WTC11 (cell line): ENCODE measurements at regions not wholly inside any gene's neighbourhood (a gene's known extent, or its start where the extent isn't known, plus 50 kb on each side); places are given as distances from the start of the nearest gene placed in this dataset.

Source experiments
- ATAC-seq: fragments of 200-7000 bp; cut with Tn5 transposase; 2 replicates; pipeline ENCODE4 v1.10.0; 2021; ENCODE audit warnings: mild to moderate bottlenecking, moderate library complexity
- CTCF ChIA-PET: fragments of 300-600 bp; sonication (Branson Sonifier 250); formaldehyde crosslinking; loops from one replicate; lab custom pipeline; 2021; ENCODE audit warnings: antibody characterized with exemption; lab: Charles Lee
- POLR2A ChIA-PET: fragments of 350-600 bp; sonication (Branson Sonifier 250); formaldehyde crosslinking; loops from one replicate; lab custom pipeline; 2021; ENCODE audit warnings: antibody characterized with exemption; lab: Charles Lee
- DNase-seq: peaks from one replicate; pipeline ENCODE4 v3.0.0; 2021; ENCODE audit warnings: low spot score
- H3K27ac Mint-ChIP-seq: 2 replicates; pipeline ENCODE4 v1.8.0; 2021; ENCODE audit warnings: mixed read lengths
- H3K27me3 Mint-ChIP-seq: 2 replicates; pipeline ENCODE4 v1.8.0; 2021; ENCODE audit warnings: low read depth, mild to moderate bottlenecking, moderate library complexity, mixed read lengths
- H3K36me3 Mint-ChIP-seq: 2 replicates; pipeline ENCODE4 v1.8.0; 2021; ENCODE audit warnings: mixed read lengths
- H3K4me1 Mint-ChIP-seq: 2 replicates; pipeline ENCODE4 v1.8.0; 2022; ENCODE audit warnings: mixed read lengths
- H3K4me3 Mint-ChIP-seq: 2 replicates; pipeline ENCODE4 v1.8.0; 2021; ENCODE audit warnings: mild to moderate bottlenecking, moderate library complexity, mixed read lengths
- H3K9me3 Mint-ChIP-seq: 2 replicates; pipeline ENCODE4 v1.8.0; 2021; ENCODE audit warnings: mixed read lengths
- FOXJ3 ChIP-seq: sonication (generic); formaldehyde crosslinking; IDR thresholded peaks from 2 replicates; pipeline ENCODE4 v1.9.0; 2021; ENCODE audit warnings: missing genetic modification reagents, mild to moderate bottlenecking, borderline replicate concordance
- FOXP1 ChIP-seq: sonication (generic); formaldehyde crosslinking; IDR thresholded peaks from 2 replicates; pipeline ENCODE4 v1.8.0; 2022; ENCODE audit warnings: missing genetic modification reagents, mild to moderate bottlenecking, moderate library complexity, borderline replicate concordance
- GTF2I ChIP-seq: fragments of 250-450 bp; sonication (Bioruptor Pico); conservative IDR thresholded peaks from 2 replicates; pipeline ENCODE4 v1.4.0; 2021; ENCODE audit warnings: mild to moderate bottlenecking
- KAT7 ChIP-seq: sonication (generic); formaldehyde crosslinking; IDR thresholded peaks from 2 replicates; pipeline ENCODE4 v1.8.1; 2023; ENCODE audit warnings: missing genetic modification reagents, mild to moderate bottlenecking, borderline replicate concordance
- NFE2L1 ChIP-seq: sonication (generic); formaldehyde crosslinking; IDR thresholded peaks from 2 replicates; pipeline ENCODE4 v1.8.1; 2023; ENCODE audit warnings: missing genetic modification reagents
- NR2C2 ChIP-seq: sonication (generic); formaldehyde crosslinking; IDR thresholded peaks from 2 replicates; pipeline ENCODE4 v1.8.0; 2022; ENCODE audit warnings: mild to moderate bottlenecking, missing genetic modification reagents
- SMAD4 ChIP-seq: sonication (generic); formaldehyde crosslinking; IDR thresholded peaks from 2 replicates; pipeline ENCODE4 v1.8.0; 2022; ENCODE audit warnings: mild to moderate bottlenecking, missing genetic modification reagents
- TEAD1 ChIP-seq: sonication (generic); formaldehyde crosslinking; IDR thresholded peaks from 2 replicates; pipeline ENCODE4 v1.8.0; 2022; ENCODE audit warnings: mild to moderate bottlenecking, missing genetic modification reagents
- TEAD4 ChIP-seq: sonication (generic); formaldehyde crosslinking; IDR thresholded peaks from 2 replicates; pipeline ENCODE4 v1.8.0; 2022; ENCODE audit warnings: mild to moderate bottlenecking, missing genetic modification reagents
- ZNF671 ChIP-seq: fragments of 250-450 bp; sonication (Bioruptor Pico); IDR thresholded peaks from 2 replicates; pipeline ENCODE4 v1.8.0; 2021; ENCODE audit warnings: mild to moderate bottlenecking
- TF ChIP-seq, protein P1 (sequence below): fragments of 200-600 bp; IDR thresholded peaks from 2 replicates; pipeline ENCODE4 v1.8.0; 2022; ENCODE audit warnings: antibody characterized with exemption
- TF ChIP-seq, protein P2 (sequence below): fragments of 250-450 bp; sonication (Bioruptor Pico); IDR thresholded peaks from 2 replicates; pipeline ENCODE4 v1.9.0; 2021; ENCODE audit warnings: mild to moderate bottlenecking, borderline replicate concordance
- TF ChIP-seq, protein P3 (sequence below): sonication (generic); formaldehyde crosslinking; IDR thresholded peaks from 2 replicates; pipeline ENCODE4 v1.8.1; 2023; ENCODE audit warnings: mild to moderate bottlenecking, missing genetic modification reagents, moderate library complexity
- TF ChIP-seq, protein P4 (sequence below): sonication (generic); formaldehyde crosslinking; conservative IDR thresholded peaks from 2 replicates; pipeline ENCODE4 v1.8.1; 2023; ENCODE audit warnings: mild to moderate bottlenecking, low read depth, missing genetic modification reagents, moderate library complexity
- TF ChIP-seq, protein P5 (sequence below): sonication (generic); formaldehyde crosslinking; IDR thresholded peaks from 2 replicates; pipeline ENCODE4 v1.8.1; 2023; ENCODE audit warnings: mild to moderate bottlenecking, missing genetic modification reagents, moderate library complexity

DNA sequence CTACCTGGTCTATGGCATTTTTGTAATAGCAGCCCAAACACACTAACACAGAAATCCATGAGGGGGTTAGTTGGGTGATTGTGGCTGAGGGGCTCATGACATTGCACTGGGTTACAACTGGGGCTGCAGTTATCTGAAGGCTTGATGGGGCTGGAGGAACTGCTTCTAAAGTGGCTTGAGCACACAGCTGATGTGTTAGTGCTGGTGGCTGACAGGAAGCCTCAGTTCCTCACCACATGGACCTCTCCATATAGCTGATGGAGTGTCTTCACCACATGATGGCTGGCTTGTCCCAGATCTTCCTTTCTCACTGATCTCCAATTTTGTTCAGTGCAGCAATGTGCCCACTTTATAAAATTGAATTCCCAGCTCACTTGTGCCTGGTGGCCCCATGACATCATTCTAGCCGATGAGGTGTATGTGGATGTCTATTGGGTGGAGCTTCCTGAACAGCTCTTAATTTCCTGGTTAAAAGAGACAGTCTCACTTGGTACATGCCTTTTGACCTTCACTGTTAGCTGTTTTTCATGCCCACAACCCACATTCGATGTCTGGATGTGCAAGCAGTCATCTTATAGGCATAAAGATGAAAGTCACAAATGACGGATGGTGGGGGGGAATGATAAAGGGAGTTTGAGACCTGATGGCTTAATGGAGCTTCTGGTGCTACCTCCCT is 166.9 kb upstream of the BMPER start:
- no peaks in the 10 kb centered on the region for H3K9me3 Mint-ChIP-seq
- no peak for ATAC-seq
- H3K4me3 Mint-ChIP-seq = no peak overlapping the region
- H3K4me1 Mint-ChIP-seq = peaks cover 13% of the 10 kb centered on the region
- POLR2A ChIA-PET = no interaction called here
- H3K36me3 Mint-ChIP-seq = no peaks in the 10 kb centered on the region
- CTCF ChIA-PET = interaction anchor here (1.3 kb wide), 1 partner anchor 12 kb away, joined by 4 read pairs; no protein-coding TSS in a partner anchor
- TF ChIP-seq NFE2L1 (CRISPR knock-in tag) (no peak), SMAD4 (no peak), ZNF671 (CRISPR knock-in tag) (no peak), FOXJ3 (CRISPR knock-in tag) (no peak), TEAD1 (CRISPR knock-in tag) (no peak), GTF2I (no peak)
- TF ChIP-seq, protein P1, sequence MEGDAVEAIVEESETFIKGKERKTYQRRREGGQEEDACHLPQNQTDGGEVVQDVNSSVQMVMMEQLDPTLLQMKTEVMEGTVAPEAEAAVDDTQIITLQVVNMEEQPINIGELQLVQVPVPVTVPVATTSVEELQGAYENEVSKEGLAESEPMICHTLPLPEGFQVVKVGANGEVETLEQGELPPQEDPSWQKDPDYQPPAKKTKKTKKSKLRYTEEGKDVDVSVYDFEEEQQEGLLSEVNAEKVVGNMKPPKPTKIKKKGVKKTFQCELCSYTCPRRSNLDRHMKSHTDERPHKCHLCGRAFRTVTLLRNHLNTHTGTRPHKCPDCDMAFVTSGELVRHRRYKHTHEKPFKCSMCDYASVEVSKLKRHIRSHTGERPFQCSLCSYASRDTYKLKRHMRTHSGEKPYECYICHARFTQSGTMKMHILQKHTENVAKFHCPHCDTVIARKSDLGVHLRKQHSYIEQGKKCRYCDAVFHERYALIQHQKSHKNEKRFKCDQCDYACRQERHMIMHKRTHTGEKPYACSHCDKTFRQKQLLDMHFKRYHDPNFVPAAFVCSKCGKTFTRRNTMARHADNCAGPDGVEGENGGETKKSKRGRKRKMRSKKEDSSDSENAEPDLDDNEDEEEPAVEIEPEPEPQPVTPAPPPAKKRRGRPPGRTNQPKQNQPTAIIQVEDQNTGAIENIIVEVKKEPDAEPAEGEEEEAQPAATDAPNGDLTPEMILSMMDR = no peak
- TF ChIP-seq, protein P2, sequence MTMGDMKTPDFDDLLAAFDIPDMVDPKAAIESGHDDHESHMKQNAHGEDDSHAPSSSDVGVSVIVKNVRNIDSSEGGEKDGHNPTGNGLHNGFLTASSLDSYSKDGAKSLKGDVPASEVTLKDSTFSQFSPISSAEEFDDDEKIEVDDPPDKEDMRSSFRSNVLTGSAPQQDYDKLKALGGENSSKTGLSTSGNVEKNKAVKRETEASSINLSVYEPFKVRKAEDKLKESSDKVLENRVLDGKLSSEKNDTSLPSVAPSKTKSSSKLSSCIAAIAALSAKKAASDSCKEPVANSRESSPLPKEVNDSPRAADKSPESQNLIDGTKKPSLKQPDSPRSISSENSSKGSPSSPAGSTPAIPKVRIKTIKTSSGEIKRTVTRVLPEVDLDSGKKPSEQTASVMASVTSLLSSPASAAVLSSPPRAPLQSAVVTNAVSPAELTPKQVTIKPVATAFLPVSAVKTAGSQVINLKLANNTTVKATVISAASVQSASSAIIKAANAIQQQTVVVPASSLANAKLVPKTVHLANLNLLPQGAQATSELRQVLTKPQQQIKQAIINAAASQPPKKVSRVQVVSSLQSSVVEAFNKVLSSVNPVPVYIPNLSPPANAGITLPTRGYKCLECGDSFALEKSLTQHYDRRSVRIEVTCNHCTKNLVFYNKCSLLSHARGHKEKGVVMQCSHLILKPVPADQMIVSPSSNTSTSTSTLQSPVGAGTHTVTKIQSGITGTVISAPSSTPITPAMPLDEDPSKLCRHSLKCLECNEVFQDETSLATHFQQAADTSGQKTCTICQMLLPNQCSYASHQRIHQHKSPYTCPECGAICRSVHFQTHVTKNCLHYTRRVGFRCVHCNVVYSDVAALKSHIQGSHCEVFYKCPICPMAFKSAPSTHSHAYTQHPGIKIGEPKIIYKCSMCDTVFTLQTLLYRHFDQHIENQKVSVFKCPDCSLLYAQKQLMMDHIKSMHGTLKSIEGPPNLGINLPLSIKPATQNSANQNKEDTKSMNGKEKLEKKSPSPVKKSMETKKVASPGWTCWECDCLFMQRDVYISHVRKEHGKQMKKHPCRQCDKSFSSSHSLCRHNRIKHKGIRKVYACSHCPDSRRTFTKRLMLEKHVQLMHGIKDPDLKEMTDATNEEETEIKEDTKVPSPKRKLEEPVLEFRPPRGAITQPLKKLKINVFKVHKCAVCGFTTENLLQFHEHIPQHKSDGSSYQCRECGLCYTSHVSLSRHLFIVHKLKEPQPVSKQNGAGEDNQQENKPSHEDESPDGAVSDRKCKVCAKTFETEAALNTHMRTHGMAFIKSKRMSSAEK = no peak
- TF ChIP-seq, protein P3, sequence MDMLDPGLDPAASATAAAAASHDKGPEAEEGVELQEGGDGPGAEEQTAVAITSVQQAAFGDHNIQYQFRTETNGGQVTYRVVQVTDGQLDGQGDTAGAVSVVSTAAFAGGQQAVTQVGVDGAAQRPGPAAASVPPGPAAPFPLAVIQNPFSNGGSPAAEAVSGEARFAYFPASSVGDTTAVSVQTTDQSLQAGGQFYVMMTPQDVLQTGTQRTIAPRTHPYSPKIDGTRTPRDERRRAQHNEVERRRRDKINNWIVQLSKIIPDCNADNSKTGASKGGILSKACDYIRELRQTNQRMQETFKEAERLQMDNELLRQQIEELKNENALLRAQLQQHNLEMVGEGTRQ (CRISPR knock-in tag) = no peak
- TF ChIP-seq, all 79 proteins: peak for 0
- Mint-ChIP-seq H3K27me3 (no peaks in the 10 kb centered on the region), H3K27ac (no peak overlapping the region)
- DNase-seq = no peak

DNA sequence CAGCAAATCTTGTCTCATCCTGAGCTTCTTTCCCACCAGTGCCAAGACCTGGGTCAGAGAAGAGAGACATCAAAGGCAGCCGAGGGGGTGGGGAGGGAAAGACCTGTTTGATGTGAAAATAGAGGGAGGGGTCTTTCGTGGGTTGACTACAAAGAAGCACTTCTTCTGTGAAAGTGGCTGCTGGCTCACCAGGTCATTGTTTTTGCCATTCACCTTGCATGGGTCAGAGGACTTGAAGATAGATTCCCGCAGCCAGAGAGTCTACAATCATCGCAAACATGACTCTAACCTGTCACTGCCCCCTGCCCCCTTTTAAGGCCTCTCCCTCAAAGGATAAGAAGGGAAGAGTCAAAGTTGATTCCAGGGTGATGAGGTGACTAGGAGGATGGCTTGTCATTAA is 166.1 kb upstream of the BMPER start:
- no peaks in the 10 kb centered on the region for H3K9me3 Mint-ChIP-seq
- ATAC-seq = no peak
- ChIA-PET POLR2A (no interaction called here), CTCF (interaction anchor here (1.3 kb wide), 1 partner anchor 13 kb away, joined by 4 read pairs; no protein-coding TSS in a partner anchor)
- no peak overlapping the region for H3K27ac Mint-ChIP-seq
- H3K27me3 Mint-ChIP-seq = no peaks in the 10 kb centered on the region
- no peak for DNase-seq
- TF ChIP-seq, protein P4, sequence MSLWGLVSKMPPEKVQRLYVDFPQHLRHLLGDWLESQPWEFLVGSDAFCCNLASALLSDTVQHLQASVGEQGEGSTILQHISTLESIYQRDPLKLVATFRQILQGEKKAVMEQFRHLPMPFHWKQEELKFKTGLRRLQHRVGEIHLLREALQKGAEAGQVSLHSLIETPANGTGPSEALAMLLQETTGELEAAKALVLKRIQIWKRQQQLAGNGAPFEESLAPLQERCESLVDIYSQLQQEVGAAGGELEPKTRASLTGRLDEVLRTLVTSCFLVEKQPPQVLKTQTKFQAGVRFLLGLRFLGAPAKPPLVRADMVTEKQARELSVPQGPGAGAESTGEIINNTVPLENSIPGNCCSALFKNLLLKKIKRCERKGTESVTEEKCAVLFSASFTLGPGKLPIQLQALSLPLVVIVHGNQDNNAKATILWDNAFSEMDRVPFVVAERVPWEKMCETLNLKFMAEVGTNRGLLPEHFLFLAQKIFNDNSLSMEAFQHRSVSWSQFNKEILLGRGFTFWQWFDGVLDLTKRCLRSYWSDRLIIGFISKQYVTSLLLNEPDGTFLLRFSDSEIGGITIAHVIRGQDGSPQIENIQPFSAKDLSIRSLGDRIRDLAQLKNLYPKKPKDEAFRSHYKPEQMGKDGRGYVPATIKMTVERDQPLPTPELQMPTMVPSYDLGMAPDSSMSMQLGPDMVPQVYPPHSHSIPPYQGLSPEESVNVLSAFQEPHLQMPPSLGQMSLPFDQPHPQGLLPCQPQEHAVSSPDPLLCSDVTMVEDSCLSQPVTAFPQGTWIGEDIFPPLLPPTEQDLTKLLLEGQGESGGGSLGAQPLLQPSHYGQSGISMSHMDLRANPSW (CRISPR knock-in tag) = no peak
- no peak for TF ChIP-seq NR2C2
- TF ChIP-seq FOXP1 (CRISPR knock-in tag) = no peak
- TF ChIP-seq, protein P5, sequence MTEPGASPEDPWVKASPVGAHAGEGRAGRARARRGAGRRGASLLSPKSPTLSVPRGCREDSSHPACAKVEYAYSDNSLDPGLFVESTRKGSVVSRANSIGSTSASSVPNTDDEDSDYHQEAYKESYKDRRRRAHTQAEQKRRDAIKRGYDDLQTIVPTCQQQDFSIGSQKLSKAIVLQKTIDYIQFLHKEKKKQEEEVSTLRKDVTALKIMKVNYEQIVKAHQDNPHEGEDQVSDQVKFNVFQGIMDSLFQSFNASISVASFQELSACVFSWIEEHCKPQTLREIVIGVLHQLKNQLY = no peak
- TF ChIP-seq TEAD4 = no peak
- no peak for TF ChIP-seq KAT7
- TF ChIP-seq FOXJ3 (CRISPR knock-in tag) = no peak
- peaks cover 19% of the 10 kb centered on the region for H3K4me1 Mint-ChIP-seq
- H3K4me3 Mint-ChIP-seq = no peak overlapping the region
- no peaks in the 10 kb centered on the region for H3K36me3 Mint-ChIP-seq
